ENCODE measurements at regions not wholly inside any gene's neighbourhood (a gene's known extent, or its start where the extent isn't known, plus 50 kb on each side); places are given as distances from the start of the nearest gene placed in this dataset.

DNA sequence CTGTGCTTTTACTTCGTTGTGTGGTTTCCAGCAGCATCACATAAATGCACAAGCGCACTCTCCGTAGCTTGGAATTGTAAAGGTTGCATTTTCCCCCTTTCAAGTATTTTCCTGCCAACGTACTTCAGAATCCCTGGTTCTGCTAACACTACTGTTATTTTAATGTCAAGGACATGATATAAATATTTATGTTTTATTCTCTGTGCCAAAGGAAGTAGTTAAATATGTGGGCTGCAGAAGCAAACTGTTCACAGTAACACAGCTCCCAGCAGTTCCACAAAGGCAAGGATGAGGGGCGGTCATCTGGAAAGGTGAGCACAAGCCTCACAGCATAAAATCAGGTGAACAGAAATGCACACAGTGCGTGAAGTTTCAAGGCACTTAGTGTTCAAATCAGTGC is 85.3 kb upstream of the PDE10A start:
- DNase-seq (ENCODE audit: low read depth): no peak

DNA sequence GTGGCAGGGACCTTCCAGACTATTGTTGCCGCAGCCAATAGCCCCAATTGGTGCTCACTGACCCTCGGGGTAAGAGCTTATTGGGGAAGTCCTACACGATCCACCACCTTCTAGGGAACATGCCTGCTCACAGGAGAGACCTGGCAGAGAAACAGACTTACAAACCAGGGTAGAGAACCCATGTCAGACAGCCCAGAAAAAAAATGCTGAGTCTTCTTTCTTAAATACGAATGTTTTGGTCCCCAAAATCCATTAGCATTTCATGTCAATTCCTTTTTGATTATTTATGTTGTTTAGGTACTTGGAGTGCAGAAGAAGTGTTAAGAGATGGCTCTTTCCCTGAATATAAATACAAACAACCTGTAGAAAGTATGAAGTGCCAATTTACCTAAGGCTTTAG is 84.9 kb upstream of the PDE10A start:
- no peak for DNase-seq (ENCODE audit: low read depth)

DNA sequence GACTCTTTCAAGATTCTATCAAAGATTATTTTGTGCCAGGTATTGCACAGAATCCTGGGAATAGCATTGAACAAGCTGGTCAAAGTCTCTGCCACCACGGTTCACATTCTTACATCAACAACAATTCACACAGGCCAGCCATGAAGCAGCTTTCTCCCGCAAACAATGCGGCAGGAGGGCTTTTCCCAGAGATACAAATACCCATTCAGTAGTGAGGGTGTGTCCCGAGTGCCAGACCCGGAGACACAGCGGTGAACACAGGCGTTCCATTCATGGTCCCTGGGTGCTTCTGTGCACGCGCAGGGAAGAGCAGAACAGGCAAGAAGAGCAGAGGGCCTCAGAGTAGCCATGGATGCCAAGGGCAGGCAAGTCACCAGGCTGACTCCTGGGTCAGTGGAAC is 83.3 kb upstream of the PDE10A start:
- DNase-seq (ENCODE audit: low read depth): no peak

DNA sequence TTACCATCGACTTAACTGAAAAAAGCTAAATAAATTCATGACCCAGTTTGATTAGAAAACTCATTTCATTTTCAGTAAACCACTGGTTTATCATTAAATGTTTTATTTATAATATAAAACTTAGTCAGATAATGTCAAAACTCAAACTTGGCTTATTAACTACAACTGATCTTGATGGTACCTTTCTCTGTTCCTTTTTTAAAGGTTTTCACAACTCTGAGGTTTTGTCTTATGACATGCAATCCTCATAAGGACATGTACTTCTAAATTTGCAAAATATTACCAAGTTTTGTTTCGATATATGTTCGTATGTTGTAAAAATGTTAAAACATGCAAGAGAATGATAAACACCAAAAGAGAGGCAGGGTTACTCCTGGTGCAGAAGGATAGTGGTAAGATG is 82.5 kb upstream of the PDE10A start:
- DNase-seq (ENCODE audit: low read depth): no peak

DNA sequence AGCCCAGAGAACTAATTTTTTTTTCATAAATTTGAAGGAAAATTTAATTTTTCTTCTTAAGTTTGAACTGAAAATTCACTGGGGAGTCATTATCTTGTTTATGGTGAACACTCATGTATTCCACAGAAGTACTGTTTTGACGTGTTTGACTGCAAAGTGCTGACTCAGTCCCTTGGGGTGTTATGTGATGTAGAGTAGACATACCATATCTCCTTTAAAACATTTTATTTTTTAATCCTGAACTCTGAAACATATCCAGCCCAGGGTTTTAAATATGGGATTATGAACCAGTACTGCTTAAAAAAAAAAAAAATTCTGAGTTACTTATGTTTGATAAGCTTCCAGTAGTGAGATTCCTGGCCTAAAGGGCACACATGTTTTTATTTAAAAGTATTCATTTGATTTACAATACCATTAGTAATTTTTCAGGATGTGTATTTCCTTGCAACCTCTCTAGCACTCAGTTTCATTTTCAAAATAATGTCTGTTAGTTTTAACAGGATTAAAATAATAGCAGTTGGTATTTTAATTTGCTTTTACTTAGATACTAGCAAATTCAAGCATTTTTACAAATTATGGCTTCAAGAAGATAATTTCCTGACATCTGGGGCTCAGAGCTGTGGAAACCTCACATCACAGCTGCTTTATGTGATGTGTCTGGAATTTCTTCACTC is 81.7 kb upstream of the PDE10A start:
- DNase-seq (ENCODE audit: low read depth): no peak

DNA sequence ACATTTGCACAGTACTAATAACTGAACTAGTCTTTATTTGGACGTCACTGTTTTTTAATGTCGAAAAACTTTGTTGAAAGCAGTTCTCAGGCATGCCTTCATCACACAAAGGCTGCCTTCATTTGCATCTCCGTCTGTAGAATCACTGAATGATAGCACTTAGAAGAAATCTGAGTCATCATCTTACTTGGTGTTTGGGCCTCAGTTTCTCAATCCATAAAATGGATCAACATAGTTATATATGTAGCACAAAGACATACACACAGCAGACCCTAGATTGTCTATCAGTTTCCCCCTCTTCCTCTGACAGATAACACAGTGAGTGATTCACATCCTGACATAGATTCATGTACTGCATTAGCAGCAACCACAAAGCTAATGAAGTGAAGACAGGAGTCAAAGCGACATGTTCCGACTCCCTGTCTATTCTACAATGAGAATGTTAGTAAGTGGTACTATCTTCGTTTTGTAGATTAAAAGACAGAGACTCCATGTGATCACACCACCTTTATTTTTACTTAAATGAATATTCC is 80.4 kb upstream of the PDE10A start:
- DNase-seq (ENCODE audit: low read depth): no peak

DNA sequence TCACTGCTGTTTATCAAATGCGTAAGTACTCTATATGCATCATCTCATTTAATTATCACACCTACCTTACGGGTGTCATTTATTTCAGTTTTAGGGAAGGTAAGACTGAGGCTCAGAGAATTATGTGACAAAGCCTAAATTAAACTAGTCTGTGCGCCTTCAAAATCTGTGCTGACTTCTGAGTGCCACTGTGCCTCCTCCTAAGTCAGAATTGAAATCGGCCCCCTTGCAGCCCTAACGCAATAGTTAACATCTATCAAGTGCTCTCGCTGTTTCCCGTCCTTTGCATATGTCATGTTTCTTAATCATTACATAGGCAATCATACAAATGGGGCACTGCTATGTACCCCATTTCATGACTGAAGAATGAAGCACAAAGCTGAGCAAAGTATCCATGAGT is 79.0 kb upstream of the PDE10A start:
- no peak for DNase-seq (ENCODE audit: low read depth)

DNA sequence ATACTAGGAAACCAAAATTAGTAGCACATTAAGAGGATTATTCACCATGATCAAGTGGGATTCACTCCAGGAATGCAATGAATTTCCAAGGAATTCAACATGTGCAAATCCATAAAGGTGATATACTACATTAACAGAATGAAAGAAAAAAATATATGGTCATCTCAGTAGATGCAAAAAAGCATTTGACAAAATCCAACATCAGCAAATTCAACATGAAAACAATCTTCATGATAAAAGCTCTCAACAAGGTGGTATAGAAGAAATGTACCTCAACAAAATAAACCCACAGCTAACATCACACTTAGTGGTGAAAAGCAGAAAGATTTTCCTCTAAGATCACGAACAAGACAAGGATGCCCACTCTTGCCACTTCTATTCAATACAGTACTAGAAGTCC is 74.4 kb upstream of the PDE10A start:
- no peak for DNase-seq (ENCODE audit: low read depth)

DNA sequence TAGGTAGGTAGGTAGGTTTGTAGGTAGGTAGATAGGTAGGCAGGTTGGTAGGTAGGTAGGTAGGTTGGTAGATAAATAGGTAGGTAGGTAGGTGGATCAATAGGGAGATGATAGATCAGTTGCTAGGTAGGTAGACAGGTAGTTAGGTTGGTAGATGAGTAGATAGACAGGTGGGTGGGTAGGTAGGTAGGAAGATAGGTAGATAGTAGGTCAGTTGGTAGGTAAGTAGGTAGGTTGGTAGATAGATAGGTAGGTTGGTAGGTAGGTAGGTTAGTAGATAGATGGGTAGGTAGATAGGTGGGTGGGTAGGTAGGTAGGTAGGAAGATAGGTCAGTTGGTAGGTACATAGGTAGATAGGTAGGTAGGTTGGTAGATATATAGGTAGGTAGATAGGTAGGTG is 72.0 kb upstream of the PDE10A start:
- no peak for DNase-seq (ENCODE audit: low read depth)

DNA sequence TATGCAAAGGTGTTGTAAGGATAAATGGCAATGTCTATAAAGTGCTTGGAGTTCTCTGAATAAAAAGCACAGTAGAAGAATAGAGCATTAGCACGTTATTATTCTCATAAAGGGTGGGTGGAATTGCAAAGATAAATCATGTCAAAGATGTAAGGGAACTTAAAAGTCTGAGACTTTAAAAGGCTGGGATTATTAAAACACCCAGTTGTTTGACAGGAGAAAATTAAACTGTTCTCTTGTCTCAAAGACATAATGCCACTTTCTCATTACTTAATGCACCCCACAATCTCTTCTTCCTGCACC is 70.4 kb upstream of the PDE10A start:
- DNase-seq (ENCODE audit: low read depth): no peak

DNA sequence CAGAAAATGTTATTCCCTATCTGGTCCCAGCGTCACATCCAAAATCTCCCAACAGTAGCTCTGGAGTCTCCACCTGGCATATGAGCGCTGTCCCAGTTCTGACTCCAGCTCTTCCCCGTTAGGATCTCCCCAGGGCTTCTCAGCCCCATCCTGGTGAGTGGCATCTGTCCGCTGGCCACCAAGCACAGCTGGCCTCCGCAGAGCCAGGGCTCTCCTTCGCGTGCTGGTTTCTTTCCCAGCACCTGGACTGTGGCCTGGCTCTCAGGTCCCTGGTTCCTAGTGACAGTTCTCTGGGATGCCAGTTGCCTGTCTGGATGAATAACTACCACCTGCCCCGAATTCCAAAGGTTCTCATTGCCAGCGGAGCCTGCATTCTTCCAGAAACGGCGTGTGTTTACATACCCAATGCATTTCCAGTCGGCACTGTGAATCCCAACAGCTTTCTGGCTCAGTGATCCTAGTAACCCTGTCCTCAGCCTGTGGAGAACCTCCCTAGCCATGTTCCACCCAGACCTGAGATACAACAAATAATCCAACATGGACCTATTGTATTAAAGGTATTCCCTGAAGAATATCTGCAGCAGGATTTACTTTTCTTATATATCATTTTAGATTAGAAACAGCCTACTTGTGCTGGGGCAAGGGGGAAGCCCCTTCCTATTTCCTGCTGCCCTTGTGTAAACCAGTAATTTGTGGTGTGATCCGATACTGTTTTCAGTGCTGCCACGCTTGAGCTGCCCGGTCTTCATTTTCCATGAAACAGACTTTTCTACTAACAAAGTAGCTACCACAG is 69.9 kb upstream of the PDE10A start:
- DNase-seq (ENCODE audit: low read depth): no peak

DNA sequence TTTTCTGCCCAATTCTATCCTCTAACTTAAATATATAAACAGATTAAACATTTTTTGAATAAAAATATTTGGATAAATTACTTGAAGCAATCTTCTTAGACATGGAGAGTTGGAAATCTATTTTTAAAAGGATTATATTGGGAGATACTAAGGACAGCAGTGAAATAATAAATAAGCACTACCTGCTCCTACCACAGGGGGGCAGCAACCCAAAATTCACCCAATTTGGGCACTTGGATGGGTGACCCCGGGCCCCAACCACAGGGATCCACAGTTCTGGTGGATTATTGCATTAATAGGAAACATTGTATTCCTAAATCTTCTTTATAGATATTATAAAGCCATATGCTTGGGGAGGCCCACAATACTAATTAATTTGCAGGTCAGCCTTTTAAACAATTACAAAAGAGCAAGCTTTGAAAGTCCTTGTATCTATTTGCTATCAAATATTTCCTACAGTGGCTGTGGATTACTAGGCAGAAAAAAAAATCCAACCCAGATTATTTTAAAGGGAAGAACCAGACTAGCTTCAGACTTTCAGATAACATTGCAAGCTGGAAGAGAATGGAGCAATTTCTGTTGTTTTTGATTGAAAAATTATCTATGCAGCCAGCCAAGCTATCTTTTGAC is 66.4 kb upstream of the PDE10A start:
- DNase-seq (ENCODE audit: low read depth): peak; percentile 15

DNA sequence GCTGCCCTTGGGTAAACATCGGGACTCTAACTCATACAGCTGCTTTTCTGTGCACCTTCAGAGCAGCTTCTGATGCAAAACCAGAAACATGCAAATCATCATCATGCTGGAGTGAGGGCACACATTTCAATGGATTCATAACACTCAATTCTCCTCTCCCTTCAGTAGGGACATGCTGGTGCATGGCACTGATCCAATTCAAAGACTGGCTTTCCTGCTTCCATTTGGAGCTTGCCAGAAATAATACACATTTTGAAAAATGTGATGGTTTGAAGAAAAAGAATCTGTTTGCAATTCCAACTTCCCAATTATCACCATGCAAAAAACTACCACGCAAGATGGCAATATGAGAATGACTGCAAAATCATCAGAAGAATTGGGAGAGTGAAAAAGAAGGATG is 65.2 kb upstream of the PDE10A start:
- no peak for DNase-seq (ENCODE audit: low read depth)

DNA sequence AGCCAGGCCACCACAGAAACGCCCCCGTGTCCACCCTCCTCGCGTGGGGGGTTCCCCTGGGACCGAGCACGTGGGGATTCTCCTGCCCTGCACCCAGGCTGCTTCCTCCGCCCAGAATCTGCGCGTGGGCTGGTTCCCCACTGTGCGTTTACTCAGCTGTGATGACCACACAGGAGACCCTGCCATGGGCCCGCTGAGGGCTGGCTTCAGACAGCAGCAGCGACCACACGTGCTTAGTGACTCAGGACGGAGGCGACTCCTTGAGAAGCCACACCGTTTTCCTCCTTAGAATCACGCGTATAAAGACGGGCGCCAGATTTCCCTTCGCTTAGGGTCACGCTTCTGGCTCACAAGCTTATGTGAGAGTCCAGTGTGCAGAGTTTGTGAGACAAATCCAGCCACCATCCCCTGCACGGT is 63.9 kb upstream of the PDE10A start:
- DNase-seq (ENCODE audit: low read depth): no peak

DNA sequence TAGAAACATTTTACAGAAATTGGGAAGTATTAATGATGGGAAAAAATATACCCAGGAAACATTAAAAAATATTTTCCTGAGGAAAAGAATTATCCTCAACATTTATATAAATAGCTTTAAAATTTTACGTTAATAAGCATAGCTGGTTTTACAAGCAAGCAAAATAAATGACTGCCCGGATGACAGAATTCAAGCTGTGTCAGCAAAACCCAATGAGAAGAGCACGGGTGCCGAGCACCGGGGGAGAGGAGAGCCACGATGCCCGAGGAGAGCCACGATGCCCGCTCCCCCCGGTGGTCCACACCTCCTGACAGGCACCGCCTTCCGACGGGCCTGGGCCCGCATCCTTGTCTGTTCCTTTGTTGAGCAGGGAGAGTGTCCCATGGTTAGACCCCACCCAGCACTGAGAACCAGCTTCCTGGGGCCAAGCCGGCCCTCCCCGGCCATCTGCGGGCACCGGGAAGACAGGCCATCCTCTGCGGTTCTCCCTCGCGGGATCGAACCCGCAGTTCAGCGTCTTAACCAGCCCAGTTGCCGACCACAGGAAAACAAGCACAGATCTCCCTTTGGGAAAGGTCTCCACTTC is 63.3 kb upstream of the PDE10A start:
- DNase-seq (ENCODE audit: low read depth): no peak

DNA sequence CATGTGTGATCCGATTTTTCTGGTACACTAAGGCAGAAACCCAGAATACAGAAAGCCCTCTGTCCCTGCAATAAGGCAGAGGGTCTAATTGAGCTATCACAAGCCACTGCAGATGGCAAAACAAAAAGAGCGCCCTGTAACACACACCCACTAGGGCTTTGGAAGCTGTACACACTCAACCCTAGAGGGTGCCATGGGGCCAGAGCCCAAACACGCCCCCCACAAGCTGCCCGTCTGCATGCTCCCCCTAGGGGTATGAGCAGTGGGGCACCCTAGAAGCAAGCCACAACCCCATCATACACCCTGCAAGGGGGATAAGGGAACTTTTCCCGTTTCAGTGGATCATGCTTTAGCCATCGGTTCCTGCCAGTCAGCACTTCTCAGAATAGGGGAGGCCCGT is 62.2 kb upstream of the PDE10A start:
- DNase-seq (ENCODE audit: low read depth): no peak

DNA sequence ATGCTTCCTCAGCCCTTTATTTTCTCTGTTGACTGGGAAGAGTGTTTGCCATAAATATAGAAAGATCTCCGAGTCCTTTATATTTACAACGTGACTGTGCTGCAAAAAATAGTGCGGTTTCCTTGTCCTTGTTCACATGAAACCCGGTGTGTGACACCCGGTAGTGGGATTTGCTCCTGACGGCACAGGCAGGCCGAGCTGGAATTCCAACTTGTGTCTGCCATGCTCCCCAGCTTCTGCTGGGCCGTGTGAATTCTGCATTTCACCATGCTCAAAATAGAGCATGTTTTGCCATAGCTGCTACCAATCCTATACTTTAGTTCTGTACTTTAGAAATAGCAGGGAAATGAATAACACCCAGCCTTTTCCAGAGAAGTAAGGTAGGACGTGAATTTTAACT is 60.3 kb upstream of the PDE10A start:
- no peak for DNase-seq (ENCODE audit: low read depth)

DNA sequence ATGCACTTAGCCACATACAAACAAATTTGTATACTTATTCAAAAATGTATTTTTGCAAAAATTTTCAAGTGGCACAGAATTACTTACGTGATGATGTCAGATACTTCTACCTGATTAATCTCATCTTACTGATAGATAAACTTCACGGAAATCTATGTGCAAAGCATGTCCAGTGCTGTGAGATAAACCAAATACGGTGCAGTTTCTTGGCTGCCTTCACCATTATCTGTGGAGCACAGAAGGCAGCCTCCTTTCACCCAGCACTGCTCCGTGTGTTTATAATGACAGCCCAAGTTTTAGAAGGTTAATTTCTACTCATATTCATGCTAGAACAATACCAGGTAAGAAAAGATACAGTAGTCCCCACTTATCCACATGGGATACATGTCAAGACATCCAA is 59.0 kb upstream of the PDE10A start:
- no peak for DNase-seq (ENCODE audit: low read depth)

DNA sequence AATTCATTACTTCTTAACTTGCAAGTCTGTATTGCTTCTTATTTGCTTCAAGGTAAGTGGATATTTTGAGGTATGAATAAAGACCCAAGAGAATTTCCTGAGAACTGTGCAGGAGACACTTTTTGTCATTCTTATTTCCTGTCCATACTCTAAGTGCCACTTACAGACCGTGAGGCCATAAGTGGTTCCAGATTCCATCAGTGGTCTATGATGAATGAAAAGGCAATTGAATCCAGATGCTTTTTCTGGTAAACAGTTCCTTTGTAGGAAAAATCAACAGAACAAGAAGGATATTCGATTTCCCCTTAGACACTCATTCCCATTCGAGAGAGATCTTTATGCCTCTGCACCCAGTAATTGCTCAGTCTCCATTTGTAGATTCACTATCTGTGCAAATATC is 58.3 kb upstream of the PDE10A start:
- DNase-seq (ENCODE audit: low read depth): no peak

DNA sequence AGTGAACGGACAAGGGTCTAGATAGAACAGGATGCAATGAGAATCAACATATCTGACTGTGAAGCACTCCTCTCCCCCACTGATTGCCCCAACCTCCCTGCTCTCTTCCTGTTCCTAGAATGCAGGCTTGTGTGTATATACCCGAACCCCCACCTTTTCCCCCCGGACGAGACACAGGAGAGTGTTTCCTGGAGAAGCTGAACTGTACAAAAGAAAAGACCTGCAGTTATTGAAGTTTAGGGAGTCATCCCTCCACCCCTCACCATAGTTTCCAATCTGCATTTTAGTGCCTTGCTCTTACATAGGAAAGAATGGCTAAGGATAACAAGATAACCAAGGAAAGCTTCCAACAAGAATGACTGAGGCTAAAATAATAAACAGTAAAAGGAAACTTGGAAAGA is 55.5 kb upstream of the PDE10A start:
- DNase-seq (ENCODE audit: low read depth): no peak

DNA sequence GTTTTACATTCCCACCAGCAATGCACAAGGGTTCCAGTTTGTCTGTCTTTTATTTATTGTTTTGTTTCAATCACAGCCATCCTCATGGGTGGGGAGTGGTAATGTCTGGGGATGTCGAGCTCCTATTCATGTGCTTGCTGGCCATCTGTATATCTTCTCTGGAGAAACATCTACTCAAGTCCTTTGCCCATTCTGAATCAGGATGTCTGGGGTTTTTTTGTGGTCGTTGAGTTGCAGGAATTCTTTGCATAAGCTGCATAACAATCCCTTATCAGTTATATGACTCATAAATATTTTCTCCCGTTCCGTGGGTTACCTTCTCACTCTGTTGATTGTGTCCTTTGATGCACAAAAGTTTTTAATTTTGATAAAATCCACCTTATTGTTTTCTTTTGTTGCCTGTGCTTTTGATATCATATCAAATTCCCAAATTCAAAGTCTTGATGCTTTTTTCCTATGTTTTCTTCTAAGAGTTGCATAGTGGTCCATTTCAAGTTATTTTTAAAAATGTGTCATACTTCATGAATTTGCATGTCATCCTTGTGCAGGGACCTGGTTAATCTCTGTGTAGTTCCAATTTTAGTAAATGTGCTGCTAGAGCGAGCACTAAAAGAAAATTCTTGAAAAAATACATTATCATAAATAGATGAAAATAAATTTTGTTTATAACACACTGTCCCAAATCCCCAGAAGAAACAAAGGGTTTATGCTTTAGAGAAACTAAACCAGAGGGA is 54.9 kb upstream of the PDE10A start:
- no peak for DNase-seq (ENCODE audit: low read depth)

DNA sequence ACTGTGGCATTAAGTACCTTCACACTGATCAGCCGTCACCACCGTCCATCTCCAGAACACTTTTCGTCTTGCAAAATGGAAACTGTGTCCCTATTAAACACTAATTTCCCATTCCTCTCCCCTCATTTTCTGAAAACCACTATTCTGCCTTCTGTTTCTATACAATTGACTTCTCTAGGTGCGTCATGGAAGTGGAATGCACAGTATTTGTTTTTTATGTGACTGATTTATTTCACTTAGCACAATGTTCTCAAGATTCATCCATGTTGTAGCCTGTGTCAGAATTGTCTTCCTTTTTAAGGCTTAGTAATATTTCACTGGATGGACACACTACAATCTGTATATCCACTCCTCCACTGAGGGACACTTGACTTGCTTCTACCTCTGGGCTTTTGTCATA is 53.8 kb upstream of the PDE10A start:
- no peak for DNase-seq (ENCODE audit: low read depth)
